HepG2 (cell line): ENCODE measurements at regions not wholly inside any gene's neighbourhood (a gene's known extent, or its start where the extent isn't known, plus 50 kb on each side); places are given as distances from the start of the nearest gene placed in this dataset.

ENCODE experiments used
- ATAC-seq: fragments of 200-7000 bp; cut with Tn5 transposase; 3 replicates; pipeline ENCODE4 v1.9.1; 2020; ENCODE audit warnings: mild to moderate bottlenecking, moderate library complexity
- BruUV-seq: library from RNA; stranded (reverse); fragments of 400-500 nt; replicated peaks from 2 replicates; lab custom pipeline; 2021; lab: Mats Ljungman, UMichigan
- CTCF ChIA-PET: fragments of 300-600 bp; formaldehyde crosslinking; extraction: SDS; loops from one replicate; lab custom pipeline; 2021; ENCODE audit warnings: low total read pairs, inconsistent platforms, low intra/inter-chr PET ratio; lab: Yijun Ruan, JAX
- POLR2A ChIA-PET: fragments of 350-600 bp; sonication (Branson Sonifier 250); formaldehyde crosslinking; loops from one replicate; lab custom pipeline; 2020; ENCODE audit warnings: antibody characterized with exemption, inconsistent platforms; lab: Yijun Ruan, JAX
- DNase-seq: peaks from one replicate; pipeline ENCODE4 v3.0.0-alpha.2; 2015; ENCODE audit warnings: low spot score
- FAIRE-seq: peaks from 3 replicates; lab custom pipeline; 2011; peaks lifted over from hg19 to GRCh38; lab: Jason Lieb, UNC
- H2AFZ ChIP-seq: one replicate; pipeline ENCODE4 v1.6.1; 2011; ENCODE audit warnings: low read length, inconsistent platforms
- H3K27ac ChIP-seq: fragments of 300-600 bp; 3 replicates; pipeline ENCODE4 v1.8.0; 2011; ENCODE audit warnings: mixed run types, mild to moderate bottlenecking, mixed read lengths, low read length, inconsistent platforms; ENCODE audit not compliant: insufficient read depth; ENCODE audit errors: extremely low read length
- H3K27me3 ChIP-seq, 2 experiments: fragments of 200-600 bp in 1 of 2; 2 replicates in 1 of 2; 3 replicates in 1 of 2; pipeline versions ENCODE4 v1.6.0 to v1.8.0; 2011; ENCODE audit warnings: low read length in 2 of 2, mild to moderate bottlenecking in 2 of 2, moderate library complexity in 2 of 2, inconsistent platforms in 1 of 2; ENCODE audit not compliant: insufficient read depth in 2 of 2, control insufficient read depth in 1 of 2
- H3K36me3 ChIP-seq, 2 experiments: fragments of 200-600 bp in 1 of 2; replicated peaks in 1 of 2; 2 replicates in 1 of 2; 3 replicates in 1 of 2; pipeline versions ENCODE4 v1.5.1 to v1.8.0; 2011; ENCODE audit warnings: low read length in 2 of 2, inconsistent platforms in 1 of 2; ENCODE audit not compliant: insufficient read depth in 2 of 2, control insufficient read depth in 1 of 2
- H3K4me1 ChIP-seq: 2 replicates; pipeline ENCODE4 v1.5.1; 2012; ENCODE audit warnings: low read length, inconsistent platforms; ENCODE audit not compliant: insufficient read depth
- H3K4me2 ChIP-seq: 2 replicates; pipeline ENCODE4 v1.6.0; 2011; ENCODE audit warnings: low read depth, low read length, inconsistent platforms
- H3K4me3 ChIP-seq, 3 experiments: fragments of 200-600 bp in 1 of 3; sonication (generic), shearing (Covaris generic) in 1 of 3; replicated peaks in 1 of 3; 2 replicates each; pipeline ENCODE4 v1.5.1; 2011 to 2016; ENCODE audit warnings: low read length in 3 of 3, inconsistent platforms in 2 of 3, low read depth in 2 of 3, mild to moderate bottlenecking in 2 of 3, control low read depth in 1 of 3, mixed read lengths in 1 of 3; ENCODE audit not compliant: insufficient read depth in 1 of 3
- H3K79me2 ChIP-seq: one replicate; pipeline ENCODE4 v1.6.1; 2011; ENCODE audit warnings: low read length, inconsistent platforms; ENCODE audit not compliant: insufficient read depth
- H3K9ac ChIP-seq: 2 replicates; pipeline ENCODE4 v1.6.0; 2011; ENCODE audit warnings: mild to moderate bottlenecking, low read depth, low read length, inconsistent platforms; ENCODE audit not compliant: insufficient read depth
- H3K9me3 ChIP-seq: 2 replicates; pipeline ENCODE4 v1.5.1; 2012; ENCODE audit warnings: mild to moderate bottlenecking, low read length
- H4K20me1 ChIP-seq: 2 replicates; pipeline ENCODE4 v1.6.0; 2011; ENCODE audit warnings: inconsistent platforms, mild to moderate bottlenecking, low read length, moderate library complexity; ENCODE audit not compliant: insufficient read depth
- CEBPB ChIP-seq: IDR thresholded peaks from 2 replicates; pipeline ENCODE4 v1.6.1; 2011; ENCODE audit warnings: low read depth, low read length, improper control_type of control experiment, borderline replicate concordance
- FUBP1 ChIP-seq: sonication (generic); formaldehyde crosslinking; IDR thresholded peaks from 2 replicates; pipeline ENCODE4 v1.5.1; 2020; ENCODE audit warnings: missing genetic modification reagents, mild to moderate bottlenecking, borderline replicate concordance
- HINFP ChIP-seq: sonication (generic); formaldehyde crosslinking; IDR thresholded peaks from 2 replicates; pipeline ENCODE4 v1.4.0; 2020; ENCODE audit warnings: low read depth, mild to moderate bottlenecking, missing genetic modification reagents
- MNT ChIP-seq: fragments of 450-650 bp; IDR thresholded peaks from 2 replicates; pipeline ENCODE4 v1.6.1; 2016
- MYC ChIP-seq: sonication (generic); formaldehyde crosslinking; IDR thresholded peaks from 2 replicates; pipeline ENCODE4 v1.9.0; 2021; ENCODE audit warnings: missing genetic modification reagents, borderline replicate concordance
- NR2F1 ChIP-seq, 2 experiments: fragments of 450-650 bp in 1 of 2; formaldehyde crosslinking in 1 of 2; IDR thresholded peaks; 2 replicates each; pipeline versions ENCODE4 v1.5.0 to v1.6.1; 2016 to 2020; ENCODE audit warnings: mild to moderate bottlenecking in 1 of 2, missing compliant biosample characterization in 1 of 2, missing genetic modification reagents in 1 of 2, moderate library complexity in 1 of 2
- POGZ ChIP-seq: sonication (generic); formaldehyde crosslinking; IDR thresholded peaks from 2 replicates; pipeline ENCODE4 v1.4.0; 2020; ENCODE audit warnings: mild to moderate bottlenecking, missing genetic modification reagents
- RBM39 ChIP-seq: fragments of 200-400 bp; formaldehyde crosslinking; IDR thresholded peaks from one replicate; pipeline ENCODE4 v1.6.1; 2018; ENCODE audit warnings: antibody characterized with exemption, mild to moderate bottlenecking, low read depth, low read length; ENCODE audit not compliant: poor library complexity, severe bottlenecking
- SMARCE1 ChIP-seq: fragments of 450-650 bp; IDR thresholded peaks from 2 replicates; pipeline ENCODE4 v1.6.1; 2017; ENCODE audit warnings: borderline replicate concordance
- SNAPC2 ChIP-seq: sonication (generic); formaldehyde crosslinking; IDR thresholded peaks from 2 replicates; pipeline ENCODE4 v1.8.1; 2022; ENCODE audit warnings: mild to moderate bottlenecking, missing genetic modification reagents
- U2AF1 ChIP-seq: fragments of 200-400 bp; formaldehyde crosslinking; optimal IDR thresholded peaks from 2 replicates; pipeline ENCODE3; 2017; ENCODE audit warnings: mild to moderate bottlenecking, low read depth, low read length
- XRCC5 ChIP-seq: fragments of 200-400 bp; formaldehyde crosslinking; optimal IDR thresholded peaks from 2 replicates; pipeline ENCODE3; 2017; ENCODE audit warnings: mild to moderate bottlenecking, low read length
- ZFY ChIP-seq: sonication (generic); formaldehyde crosslinking; IDR thresholded peaks from 2 replicates; pipeline ENCODE4 v1.4.0; 2020; ENCODE audit warnings: missing genetic modification reagents
- ZNF331 ChIP-seq: sonication (generic); formaldehyde crosslinking; IDR thresholded peaks from 2 replicates; pipeline ENCODE4 v1.4.0; 2020; ENCODE audit warnings: missing genetic modification reagents
- ZNF446 ChIP-seq: sonication (generic); formaldehyde crosslinking; IDR thresholded peaks from 2 replicates; pipeline ENCODE4 v1.5.0; 2020; ENCODE audit warnings: mild to moderate bottlenecking, missing genetic modification reagents
- in situ Hi-C: cut with HindIII; loops from 2 replicates; pipeline ENCODE4 v1.10.0; 2017; ENCODE audit warnings: low pct_unique_long_range_greater_than_20kb; ENCODE audit not compliant: extremely low pct_ligation_motif_present
- intact Hi-C: fragments of 100-400 bp; cut with micrococcal nuclease; formaldehyde crosslinking; loops from one replicate; pipeline ENCODE4 v1.10.0; 2022; ENCODE audit not compliant: unreplicated experiment
- TF ChIP-seq, protein P1 (sequence below): sonication (generic); formaldehyde crosslinking; IDR thresholded peaks from 2 replicates; pipeline ENCODE4 v1.4.0; 2020; ENCODE audit warnings: mild to moderate bottlenecking, missing genetic modification reagents
- TF ChIP-seq, protein P2 (sequence below): sonication (generic); formaldehyde crosslinking; IDR thresholded peaks from 2 replicates; pipeline ENCODE4 v1.5.0; 2020; ENCODE audit warnings: mild to moderate bottlenecking, missing genetic modification reagents

- H3K4me1 ChIP-seq, result no peaks in the 10 kb centered on the region
- no peaks in the 10 kb centered on the region for H3K9me3 ChIP-seq
- H3K79me2 ChIP-seq, result no peaks in the 10 kb centered on the region
- no peaks in the 10 kb centered on the region for H4K20me1 ChIP-seq
- H2AFZ ChIP-seq, result no peak overlapping the region
- ATAC-seq (no peak), DNase-seq (no peak), FAIRE-seq (no peak)
- H3K27ac ChIP-seq, result no peak overlapping the region
- no peak overlapping the region for H3K4me2 ChIP-seq
- TF ChIP-seq MNT (no peak), XRCC5 (no peak), ZNF331 (CRISPR knock-in tag) (no peak), CEBPB (no peak), ZNF446 (CRISPR knock-in tag) (no peak), MYC (CRISPR knock-in tag) (no peak), ZFY (CRISPR knock-in tag) (no peak), SMARCE1 (no peak), RBM39 (no peak), FUBP1 (no peak), NR2F1 (CRISPR knock-in tag; IDR thresholded peaks at IDR 0.05) (no peak), HINFP (no peak), POGZ (CRISPR knock-in tag) (no peak), U2AF1 (no peak), SNAPC2 (CRISPR knock-in tag) (no peak)
- TF ChIP-seq, protein P1, sequence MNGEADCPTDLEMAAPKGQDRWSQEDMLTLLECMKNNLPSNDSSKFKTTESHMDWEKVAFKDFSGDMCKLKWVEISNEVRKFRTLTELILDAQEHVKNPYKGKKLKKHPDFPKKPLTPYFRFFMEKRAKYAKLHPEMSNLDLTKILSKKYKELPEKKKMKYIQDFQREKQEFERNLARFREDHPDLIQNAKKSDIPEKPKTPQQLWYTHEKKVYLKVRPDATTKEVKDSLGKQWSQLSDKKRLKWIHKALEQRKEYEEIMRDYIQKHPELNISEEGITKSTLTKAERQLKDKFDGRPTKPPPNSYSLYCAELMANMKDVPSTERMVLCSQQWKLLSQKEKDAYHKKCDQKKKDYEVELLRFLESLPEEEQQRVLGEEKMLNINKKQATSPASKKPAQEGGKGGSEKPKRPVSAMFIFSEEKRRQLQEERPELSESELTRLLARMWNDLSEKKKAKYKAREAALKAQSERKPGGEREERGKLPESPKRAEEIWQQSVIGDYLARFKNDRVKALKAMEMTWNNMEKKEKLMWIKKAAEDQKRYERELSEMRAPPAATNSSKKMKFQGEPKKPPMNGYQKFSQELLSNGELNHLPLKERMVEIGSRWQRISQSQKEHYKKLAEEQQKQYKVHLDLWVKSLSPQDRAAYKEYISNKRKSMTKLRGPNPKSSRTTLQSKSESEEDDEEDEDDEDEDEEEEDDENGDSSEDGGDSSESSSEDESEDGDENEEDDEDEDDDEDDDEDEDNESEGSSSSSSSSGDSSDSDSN (CRISPR knock-in tag), result no peak
- TF ChIP-seq, protein P2, sequence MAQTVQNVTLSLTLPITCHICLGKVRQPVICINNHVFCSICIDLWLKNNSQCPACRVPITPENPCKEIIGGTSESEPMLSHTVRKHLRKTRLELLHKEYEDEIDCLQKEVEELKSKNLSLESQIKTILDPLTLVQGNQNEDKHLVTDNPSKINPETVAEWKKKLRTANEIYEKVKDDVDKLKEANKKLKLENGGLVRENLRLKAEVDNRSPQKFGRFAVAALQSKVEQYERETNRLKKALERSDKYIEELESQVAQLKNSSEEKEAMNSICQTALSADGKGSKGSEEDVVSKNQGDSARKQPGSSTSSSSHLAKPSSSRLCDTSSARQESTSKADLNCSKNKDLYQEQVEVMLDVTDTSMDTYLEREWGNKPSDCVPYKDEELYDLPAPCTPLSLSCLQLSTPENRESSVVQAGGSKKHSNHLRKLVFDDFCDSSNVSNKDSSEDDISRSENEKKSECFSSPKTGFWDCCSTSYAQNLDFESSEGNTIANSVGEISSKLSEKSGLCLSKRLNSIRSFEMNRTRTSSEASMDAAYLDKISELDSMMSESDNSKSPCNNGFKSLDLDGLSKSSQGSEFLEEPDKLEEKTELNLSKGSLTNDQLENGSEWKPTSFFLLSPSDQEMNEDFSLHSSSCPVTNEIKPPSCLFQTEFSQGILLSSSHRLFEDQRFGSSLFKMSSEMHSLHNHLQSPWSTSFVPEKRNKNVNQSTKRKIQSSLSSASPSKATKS (CRISPR knock-in tag), result no peak
- intact Hi-C loops (no loop called here), in situ Hi-C loops (no loop called here)
- H3K4me3 ChIP-seq, result no peak overlapping the region
- BruUV-seq, result no TSS peak
- H3K27me3 ChIP-seq, result no peaks in the 10 kb centered on the region
- no peaks in the 10 kb centered on the region for H3K36me3 ChIP-seq
- ChIA-PET CTCF (no interaction called here), POLR2A (no interaction called here)
- H3K9ac ChIP-seq, result no peak overlapping the region
Measured at GRCh38 chr10:52984169-52984568, 211.6 kb upstream of the MBL2 start.
